ENCODE measurements at regions not wholly inside any gene's neighbourhood (a gene's known extent, or its start where the extent isn't known, plus 50 kb on each side); places are given as distances from the start of the nearest gene placed in this dataset.

- ATAC-seq (replicated peaks) (no peak), DNase-seq (no peak)
- no peaks in the 10 kb centered on the region for H3K4me1 Mint-ChIP-seq (ENCODE audit: low read depth in 2 of 2)
- H3K36me3 Mint-ChIP-seq (ENCODE audit: insufficient read depth), result no peaks in the 10 kb centered on the region
- no peak overlapping the region for H3K4me3 Mint-ChIP-seq
- peaks cover 0 to 2% of the 10 kb centered on the region in 2 donors for H3K9me3 Mint-ChIP-seq
- no peak overlapping the region for H3K27ac Mint-ChIP-seq
- no peaks in the 10 kb centered on the region for H3K27me3 Mint-ChIP-seq
Measured at GRCh38 chr4:123952530-123953274, 556.1 kb downstream of the SPRY1 start.

GRCh38 chr4:123953566-123953965 lies 557.0 kb downstream of the SPRY1 start:
- Mint-ChIP-seq H3K4me1 (ENCODE audit: low read depth in 2 of 2) (no peaks in the 10 kb centered on the region), H3K27me3 (no peaks in the 10 kb centered on the region), H3K27ac (no peak overlapping the region), H3K4me3 (no peak overlapping the region), H3K36me3 (ENCODE audit: insufficient read depth) (no peaks in the 10 kb centered on the region), H3K9me3 (peaks cover 0 to 4% of the 10 kb centered on the region in 2 donors)
- DNase-seq, result no peak
- ATAC-seq (replicated peaks), result no peak

- Mint-ChIP-seq H3K9me3 (peaks cover 0 to 4% of the 10 kb centered on the region in 2 donors), H3K4me3 (no peak overlapping the region), H3K27ac (no peak overlapping the region), H3K27me3 (no peaks in the 10 kb centered on the region), H3K4me1 (ENCODE audit: low read depth in 2 of 2) (no peaks in the 10 kb centered on the region), H3K36me3 (ENCODE audit: insufficient read depth) (no peaks in the 10 kb centered on the region)
- no peak for DNase-seq
- no peak for ATAC-seq (replicated peaks)
Measured at GRCh38 chr4:123954220-123954619, 557.6 kb downstream of the SPRY1 start.

GRCh38 chr4:123955167-123955800 lies 558.7 kb downstream of the SPRY1 start:
- no peak for ATAC-seq (replicated peaks)
- no peaks in the 10 kb centered on the region for H3K36me3 Mint-ChIP-seq (ENCODE audit: insufficient read depth)
- H3K4me1 Mint-ChIP-seq (ENCODE audit: low read depth in 2 of 2), result no peaks in the 10 kb centered on the region
- DNase-seq, result no peak
- H3K27me3 Mint-ChIP-seq, result no peaks in the 10 kb centered on the region
- no peak overlapping the region for H3K4me3 Mint-ChIP-seq
- H3K27ac Mint-ChIP-seq, result no peak overlapping the region
- H3K9me3 Mint-ChIP-seq, result peaks cover 0 to 7% of the 10 kb centered on the region in 2 donors

GRCh38 chr4:123956204-123956603 lies 559.6 kb downstream of the SPRY1 start:
- Mint-ChIP-seq H3K9me3 (peaks cover 0 to 7% of the 10 kb centered on the region in 2 donors), H3K4me1 (ENCODE audit: low read depth in 2 of 2) (no peaks in the 10 kb centered on the region)

GRCh38 chr4:123966990-123967769 lies 570.6 kb downstream of the SPRY1 start:
- no peak overlapping the region for H3K27ac Mint-ChIP-seq
- no peak overlapping the region for H3K4me3 Mint-ChIP-seq
- peaks cover 0 to 3% of the 10 kb centered on the region in 2 donors for H3K9me3 Mint-ChIP-seq
- no peak for DNase-seq
- H3K36me3 Mint-ChIP-seq (ENCODE audit: insufficient read depth), result no peaks in the 10 kb centered on the region
- H3K4me1 Mint-ChIP-seq (ENCODE audit: low read depth in 2 of 2), result no peaks in the 10 kb centered on the region
- ATAC-seq (replicated peaks), result no peak
- no peaks in the 10 kb centered on the region for H3K27me3 Mint-ChIP-seq

More at GRCh38 chr4:123956204-123956603, 559.6 kb downstream of the SPRY1 start:
- Mint-ChIP-seq H3K27ac (no peak overlapping the region), H3K4me3 (no peak overlapping the region), H3K36me3 (ENCODE audit: insufficient read depth) (no peaks in the 10 kb centered on the region), H3K27me3 (no peaks in the 10 kb centered on the region)
- DNase-seq, result no peak
- no peak for ATAC-seq (replicated peaks)

GRCh38 chr4:123972031-123972430 lies 575.4 kb downstream of the SPRY1 start:
- no peaks in the 10 kb centered on the region for H3K36me3 Mint-ChIP-seq (ENCODE audit: insufficient read depth)
- no peaks in the 10 kb centered on the region for H3K27me3 Mint-ChIP-seq
- H3K9me3 Mint-ChIP-seq, result peaks cover 0 to 3% of the 10 kb centered on the region in 2 donors
- DNase-seq (no peak), ATAC-seq (replicated peaks) (no peak)
- H3K4me1 Mint-ChIP-seq (ENCODE audit: low read depth in 2 of 2), result no peaks in the 10 kb centered on the region
- H3K27ac Mint-ChIP-seq, result no peak overlapping the region
- no peak overlapping the region for H3K4me3 Mint-ChIP-seq

- Mint-ChIP-seq H3K4me3 (no peak overlapping the region), H3K9me3 (peaks cover 0 to 2% of the 10 kb centered on the region in 2 donors), H3K4me1 (ENCODE audit: low read depth in 2 of 2) (no peaks in the 10 kb centered on the region), H3K36me3 (ENCODE audit: insufficient read depth) (no peaks in the 10 kb centered on the region), H3K27me3 (no peaks in the 10 kb centered on the region), H3K27ac (no peak overlapping the region)
- ATAC-seq (replicated peaks) (no peak), DNase-seq (no peak)
Measured at GRCh38 chr4:123974386-123975149, 578.0 kb downstream of the SPRY1 start.

GRCh38 chr4:123976285-123976684 lies 579.7 kb downstream of the SPRY1 start:
- Mint-ChIP-seq H3K27ac (no peak overlapping the region), H3K27me3 (no peaks in the 10 kb centered on the region), H3K9me3 (peaks cover 0 to 2% of the 10 kb centered on the region in 2 donors), H3K36me3 (ENCODE audit: insufficient read depth) (no peaks in the 10 kb centered on the region), H3K4me1 (ENCODE audit: low read depth in 2 of 2) (no peaks in the 10 kb centered on the region), H3K4me3 (no peak overlapping the region)
- no peak for ATAC-seq (replicated peaks)
- DNase-seq, result no peak

GRCh38 chr4:123976819-123977218 lies 580.2 kb downstream of the SPRY1 start:
- no peak for DNase-seq
- no peaks in the 10 kb centered on the region for H3K36me3 Mint-ChIP-seq (ENCODE audit: insufficient read depth)
- no peaks in the 10 kb centered on the region for H3K4me1 Mint-ChIP-seq (ENCODE audit: low read depth in 2 of 2)
- no peaks in the 10 kb centered on the region for H3K27me3 Mint-ChIP-seq
- no peak overlapping the region for H3K4me3 Mint-ChIP-seq
- no peak for ATAC-seq (replicated peaks)
- no peak overlapping the region for H3K27ac Mint-ChIP-seq
- peaks cover 0 to 1% of the 10 kb centered on the region in 2 donors for H3K9me3 Mint-ChIP-seq

- no peak for DNase-seq
- Mint-ChIP-seq H3K9me3 (no peaks in the 10 kb centered on the region), H3K36me3 (ENCODE audit: insufficient read depth) (no peaks in the 10 kb centered on the region), H3K4me3 (no peak overlapping the region), H3K27me3 (no peaks in the 10 kb centered on the region), H3K27ac (no peak overlapping the region), H3K4me1 (ENCODE audit: low read depth in 2 of 2) (no peaks in the 10 kb centered on the region)
- no peak for ATAC-seq (replicated peaks)
Measured at GRCh38 chr4:123977641-123978081, 581.1 kb downstream of the SPRY1 start.

- Mint-ChIP-seq H3K36me3 (ENCODE audit: insufficient read depth) (no peaks in the 10 kb centered on the region), H3K4me3 (no peak overlapping the region), H3K4me1 (ENCODE audit: low read depth in 2 of 2) (no peaks in the 10 kb centered on the region), H3K9me3 (no peaks in the 10 kb centered on the region), H3K27me3 (no peaks in the 10 kb centered on the region), H3K27ac (no peak overlapping the region)
- no peak for DNase-seq
- ATAC-seq (replicated peaks), result no peak
Measured at GRCh38 chr4:123978637-123979036, 582.0 kb downstream of the SPRY1 start.

GRCh38 chr4:123980736-123981300 lies 584.2 kb downstream of the SPRY1 start:
- ATAC-seq (replicated peaks) (no peak), DNase-seq (no peak)
- Mint-ChIP-seq H3K27ac (no peak overlapping the region), H3K27me3 (no peaks in the 10 kb centered on the region), H3K4me1 (ENCODE audit: low read depth in 2 of 2) (no peaks in the 10 kb centered on the region), H3K36me3 (ENCODE audit: insufficient read depth) (no peaks in the 10 kb centered on the region), H3K4me3 (no peak overlapping the region), H3K9me3 (no peaks in the 10 kb centered on the region)
